ENCODE measurements at regions not wholly inside any gene's neighbourhood (a gene's known extent, or its start where the extent isn't known, plus 50 kb on each side); places are given as distances from the start of the nearest gene placed in this dataset.

DNA sequence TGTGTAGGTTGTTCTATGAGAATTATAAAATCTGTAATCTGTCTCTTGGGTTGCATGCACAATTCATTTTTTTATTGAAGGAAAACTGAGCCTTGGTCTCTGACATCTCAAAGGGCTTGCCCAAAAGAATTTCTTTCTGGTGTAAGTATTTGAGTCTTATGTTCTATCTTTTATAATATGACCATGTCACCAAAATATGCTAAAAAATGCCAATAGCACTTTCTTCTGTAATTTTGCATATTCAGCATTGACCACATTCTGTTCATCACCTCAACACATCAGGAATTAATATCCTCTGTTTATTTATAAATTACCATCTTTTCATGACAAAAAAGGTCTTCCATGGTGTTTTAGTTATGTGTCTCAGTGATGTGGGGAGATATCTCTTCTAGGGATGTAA is 268.7 kb upstream of the TCF4 start:
- Histone ChIP-seq H3K27ac (no peak overlapping the region), H3K4me2 (no peak overlapping the region), H3K4me3 (no peak overlapping the region), H3K36me3 (no peaks in the 10 kb centered on the region), H3K4me1 (peaks cover 42% of the 10 kb centered on the region), H3K79me2 (ENCODE audit: low read depth) (no peaks in the 10 kb centered on the region), H3K9ac (no peak overlapping the region), H3K27me3 (no peaks in the 10 kb centered on the region), H2AFZ (replicated peaks) (no peak overlapping the region), H4K20me1 (ENCODE audit: low read depth) (no peaks in the 10 kb centered on the region), H3F3A (ENCODE audit: low read depth) (peaks cover 1% of the 10 kb centered on the region), H3K9me3 (ENCODE audit: low read depth) (no peaks in the 10 kb centered on the region)
- no peak overlapping the region for H3K4me3 Mint-ChIP-seq
- H3K4me1 Mint-ChIP-seq = peaks cover 44% of the 10 kb centered on the region
- TF ChIP-seq, protein P1, sequence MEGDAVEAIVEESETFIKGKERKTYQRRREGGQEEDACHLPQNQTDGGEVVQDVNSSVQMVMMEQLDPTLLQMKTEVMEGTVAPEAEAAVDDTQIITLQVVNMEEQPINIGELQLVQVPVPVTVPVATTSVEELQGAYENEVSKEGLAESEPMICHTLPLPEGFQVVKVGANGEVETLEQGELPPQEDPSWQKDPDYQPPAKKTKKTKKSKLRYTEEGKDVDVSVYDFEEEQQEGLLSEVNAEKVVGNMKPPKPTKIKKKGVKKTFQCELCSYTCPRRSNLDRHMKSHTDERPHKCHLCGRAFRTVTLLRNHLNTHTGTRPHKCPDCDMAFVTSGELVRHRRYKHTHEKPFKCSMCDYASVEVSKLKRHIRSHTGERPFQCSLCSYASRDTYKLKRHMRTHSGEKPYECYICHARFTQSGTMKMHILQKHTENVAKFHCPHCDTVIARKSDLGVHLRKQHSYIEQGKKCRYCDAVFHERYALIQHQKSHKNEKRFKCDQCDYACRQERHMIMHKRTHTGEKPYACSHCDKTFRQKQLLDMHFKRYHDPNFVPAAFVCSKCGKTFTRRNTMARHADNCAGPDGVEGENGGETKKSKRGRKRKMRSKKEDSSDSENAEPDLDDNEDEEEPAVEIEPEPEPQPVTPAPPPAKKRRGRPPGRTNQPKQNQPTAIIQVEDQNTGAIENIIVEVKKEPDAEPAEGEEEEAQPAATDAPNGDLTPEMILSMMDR (IDR thresholded peaks at IDR 0.05) = no peak
- TF ChIP-seq EZH2 (IDR thresholded peaks at IDR 0.05) = no peak
- no peak for TF ChIP-seq EZH2phosphoT487 (IDR thresholded peaks at IDR 0.05)
- H3K27ac Mint-ChIP-seq = no peak overlapping the region
- H3K36me3 Mint-ChIP-seq = no peaks in the 10 kb centered on the region
- peaks cover 8% of the 10 kb centered on the region for H3K27me3 Mint-ChIP-seq (ENCODE audit: insufficient read depth, low read depth)
- no peak for DNase-seq (ENCODE audit: low spot score)
- H3K9me3 Mint-ChIP-seq = no peaks in the 10 kb centered on the region

DNA sequence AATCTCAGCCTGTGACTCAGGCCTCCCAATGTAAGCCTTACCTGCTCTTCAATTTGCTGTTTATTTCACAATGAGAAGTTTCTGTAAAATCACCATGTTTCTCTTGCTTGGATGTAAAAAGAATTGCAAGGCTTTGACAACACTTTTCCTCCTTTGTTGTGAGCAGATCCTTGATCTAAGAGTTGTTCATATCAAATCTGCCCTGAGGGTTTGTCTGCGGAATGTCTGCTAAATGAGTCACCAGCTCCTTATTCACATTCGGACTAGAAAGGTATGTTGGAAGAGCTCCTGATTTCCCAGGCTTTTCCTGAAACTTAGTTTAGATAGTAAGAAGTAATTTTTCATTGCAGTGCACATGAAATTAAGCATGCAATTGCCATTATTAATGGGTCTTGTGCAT is 268.2 kb upstream of the TCF4 start:
- peak overlapping the region; percentile 15 for H2AFZ ChIP-seq (replicated peaks)
- H3K4me3 ChIP-seq = no peak overlapping the region

DNA sequence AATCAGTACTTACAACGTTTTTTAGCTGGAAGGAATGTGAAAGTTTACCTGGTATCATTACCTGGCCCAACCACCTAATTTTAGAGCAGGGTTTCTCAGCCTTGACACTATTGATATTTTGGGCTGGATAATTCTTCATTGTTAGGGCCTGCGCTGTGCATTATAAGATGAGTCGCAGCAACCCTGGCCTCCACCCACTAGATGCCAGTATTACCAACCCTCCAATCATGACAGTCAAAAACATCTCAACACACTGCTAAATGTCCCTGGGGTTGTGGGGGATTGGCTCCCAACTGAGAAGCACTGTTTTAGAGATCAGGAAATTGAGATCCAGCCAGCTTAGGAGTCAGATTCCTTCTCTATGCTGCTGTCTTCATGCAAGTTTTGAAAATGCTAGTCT is 265.3 kb upstream of the TCF4 start:
- Histone ChIP-seq H3K4me2 (no peak overlapping the region), H4K20me1 (ENCODE audit: low read depth) (no peaks in the 10 kb centered on the region), H3K27ac (no peak overlapping the region), H3K4me1 (peaks cover 10% of the 10 kb centered on the region), H3K36me3 (no peaks in the 10 kb centered on the region), H3K79me2 (ENCODE audit: low read depth) (no peaks in the 10 kb centered on the region), H3K4me3 (no peak overlapping the region), H3K9me3 (ENCODE audit: low read depth) (no peaks in the 10 kb centered on the region), H2AFZ (replicated peaks) (no peak overlapping the region), H3K9ac (no peak overlapping the region), H3K27me3 (no peaks in the 10 kb centered on the region), H3F3A (ENCODE audit: low read depth) (no peaks in the 10 kb centered on the region)
- Mint-ChIP-seq H3K36me3 (no peaks in the 10 kb centered on the region), H3K27ac (no peak overlapping the region), H3K4me3 (no peak overlapping the region), H3K27me3 (ENCODE audit: insufficient read depth, low read depth) (peaks cover 9% of the 10 kb centered on the region), H3K9me3 (no peaks in the 10 kb centered on the region), H3K4me1 (peaks cover 28% of the 10 kb centered on the region)
- TF ChIP-seq EZH2 (IDR thresholded peaks at IDR 0.05) (no peak), EZH2phosphoT487 (IDR thresholded peaks at IDR 0.05) (no peak)
- TF ChIP-seq, protein P1 (IDR thresholded peaks at IDR 0.05) = no peak
- DNase-seq (ENCODE audit: low spot score) = no peak

More for the DNA sequence above, 268.2 kb upstream of the TCF4 start:
- H3K36me3 Mint-ChIP-seq = no peaks in the 10 kb centered on the region
- Histone ChIP-seq H4K20me1 (ENCODE audit: low read depth) (no peaks in the 10 kb centered on the region), H3K4me1 (peaks cover 38% of the 10 kb centered on the region), H3K9me3 (ENCODE audit: low read depth) (no peaks in the 10 kb centered on the region), H3F3A (ENCODE audit: low read depth) (no peaks in the 10 kb centered on the region), H3K4me2 (no peak overlapping the region), H3K27me3 (no peaks in the 10 kb centered on the region), H3K36me3 (no peaks in the 10 kb centered on the region), H3K9ac (no peak overlapping the region), H3K79me2 (ENCODE audit: low read depth) (no peaks in the 10 kb centered on the region), H3K27ac (no peak overlapping the region)
- H3K9me3 Mint-ChIP-seq = no peaks in the 10 kb centered on the region
- peaks cover 8% of the 10 kb centered on the region for H3K27me3 Mint-ChIP-seq (ENCODE audit: insufficient read depth, low read depth)
- peak overlapping the region; percentile 8 for H3K27ac Mint-ChIP-seq
- TF ChIP-seq EZH2phosphoT487 (IDR thresholded peaks at IDR 0.05) (no peak), EZH2 (IDR thresholded peaks at IDR 0.05) (no peak)
- TF ChIP-seq, protein P1 (IDR thresholded peaks at IDR 0.05) = no peak
- H3K4me3 Mint-ChIP-seq = no peak overlapping the region
- no peak for DNase-seq (ENCODE audit: low spot score)
- peaks cover 43% of the 10 kb centered on the region for H3K4me1 Mint-ChIP-seq
